ENCODE measurements at regions not wholly inside any gene's neighbourhood (a gene's known extent, or its start where the extent isn't known, plus 50 kb on each side); places are given as distances from the start of the nearest gene placed in this dataset.

- no peak overlapping the region for H3K27ac Mint-ChIP-seq
- no peak overlapping the region for H2AFZ ChIP-seq (ENCODE audit: low read length)
- H3K23me2 ChIP-seq (ENCODE audit: insufficient read length, low read depth, low read length, poor library complexity, severe bottlenecking) = no peaks in the 10 kb centered on the region
- H3K27ac ChIP-seq (ENCODE audit: insufficient read length, low read depth, low read length) = no peak overlapping the region
- H2BK20ac ChIP-seq (ENCODE audit: low read depth, low read length, poor library complexity, severe bottlenecking) = no peak overlapping the region
- no peaks in the 10 kb centered on the region for H3K36me3 Mint-ChIP-seq (ENCODE audit: insufficient read depth in 1 of 3, low read depth in 3 of 3)
- H2BK15ac ChIP-seq (ENCODE audit: low read depth, low read length) = no peak overlapping the region
- H4K8ac ChIP-seq (replicated peaks; ENCODE audit: insufficient read length, low read depth, low read length) = no peak overlapping the region
- no peak overlapping the region for H3T11ph ChIP-seq (ENCODE audit: low read length)
- no peak overlapping the region for H2BK12ac ChIP-seq (ENCODE audit: insufficient read length, low read depth, low read length)
- no peaks in the 10 kb centered on the region for H4K20me1 ChIP-seq (ENCODE audit: control insufficient read depth, insufficient read depth, insufficient read length)
- no peak overlapping the region for H3K4me2 ChIP-seq (ENCODE audit: insufficient read depth, insufficient read length, low read length)
- H3K14ac ChIP-seq (ENCODE audit: insufficient read depth, low read length) = no peak overlapping the region
- H3K4ac ChIP-seq (ENCODE audit: low read depth, low read length) = no peak overlapping the region
- H3K9me3 Mint-ChIP-seq = no peaks in the 10 kb centered on the region; a peak in 1 of 5 replicates
- H3K4me3 Mint-ChIP-seq = no peak overlapping the region
- no peak overlapping the region for H3K56ac ChIP-seq (ENCODE audit: insufficient read length, low read depth, low read length)
- no peaks in the 10 kb centered on the region for H3K9me3 ChIP-seq (ENCODE audit: control insufficient read depth, low read depth, low read length)
- H3K27me3 Mint-ChIP-seq (ENCODE audit: low read depth) = peaks cover 5% of the 10 kb centered on the region
- no peak overlapping the region for H3K9ac ChIP-seq (ENCODE audit: extremely low read depth, insufficient read length, low read length)
- H4K5ac ChIP-seq (ENCODE audit: insufficient read length, low read depth, low read length) = no peak overlapping the region
- no peak overlapping the region for H3K23ac ChIP-seq (ENCODE audit: insufficient read length, low read depth, low read length)
- H3K79me1 ChIP-seq (ENCODE audit: insufficient read depth, low read depth, low read length, poor library complexity, severe bottlenecking) = no peaks in the 10 kb centered on the region
- H2AK5ac ChIP-seq (ENCODE audit: insufficient read length, low read length) = no peak overlapping the region
- H3K4me1 ChIP-seq (ENCODE audit: insufficient read depth, low read length) = no peaks in the 10 kb centered on the region
- no peak overlapping the region for H3K18ac ChIP-seq (ENCODE audit: insufficient read length, low read depth, low read length)
- no peak for TF ChIP-seq CTCF (conservative IDR thresholded peaks at IDR 0.05)
- H3K79me2 ChIP-seq (ENCODE audit: insufficient read depth, low read length) = no peaks in the 10 kb centered on the region
- no CpG with 5 or more reads among the region's 9 CpGs for WGBS (ENCODE audit: extremely low coverage, insufficient read length, low lambda C conversion rate)
- H2BK5ac ChIP-seq (ENCODE audit: insufficient read length, low read length) = no peak overlapping the region
- DNase-seq = no peak
- H2BK120ac ChIP-seq (ENCODE audit: low read depth, low read length, poor library complexity, severe bottlenecking) = no peak overlapping the region
- peaks cover 0 to 8% of the 10 kb centered on the region in 2 experiments; a peak in 3 of 4 replicates for H3K4me1 Mint-ChIP-seq
- no peak overlapping the region for H4K91ac ChIP-seq (ENCODE audit: insufficient read length, low read depth, low read length)
- no peaks in the 10 kb centered on the region for H3K27me3 ChIP-seq (ENCODE audit: insufficient read depth, low read length)
Measured at GRCh38 chr6:6793388-6794250, 205.1 kb downstream of the LY86 start.
